WI38 (cell line): ENCODE measurements at regions not wholly inside any gene's neighbourhood (a gene's known extent, or its start where the extent isn't known, plus 50 kb on each side); places are given as distances from the start of the nearest gene placed in this dataset.

ENCODE experiments used
- H3K4me3 ChIP-seq: 2 replicates; pipeline ENCODE4 v1.5.1; 2011; ENCODE audit warnings: low read depth, mild to moderate bottlenecking, control low read depth, low read length
- TF ChIP-seq, protein P1 (sequence below): IDR thresholded peaks from 2 replicates; pipeline ENCODE4 v1.5.1; 2012; ENCODE audit warnings: low read depth, mild to moderate bottlenecking, control low read depth, low read length

DNA sequence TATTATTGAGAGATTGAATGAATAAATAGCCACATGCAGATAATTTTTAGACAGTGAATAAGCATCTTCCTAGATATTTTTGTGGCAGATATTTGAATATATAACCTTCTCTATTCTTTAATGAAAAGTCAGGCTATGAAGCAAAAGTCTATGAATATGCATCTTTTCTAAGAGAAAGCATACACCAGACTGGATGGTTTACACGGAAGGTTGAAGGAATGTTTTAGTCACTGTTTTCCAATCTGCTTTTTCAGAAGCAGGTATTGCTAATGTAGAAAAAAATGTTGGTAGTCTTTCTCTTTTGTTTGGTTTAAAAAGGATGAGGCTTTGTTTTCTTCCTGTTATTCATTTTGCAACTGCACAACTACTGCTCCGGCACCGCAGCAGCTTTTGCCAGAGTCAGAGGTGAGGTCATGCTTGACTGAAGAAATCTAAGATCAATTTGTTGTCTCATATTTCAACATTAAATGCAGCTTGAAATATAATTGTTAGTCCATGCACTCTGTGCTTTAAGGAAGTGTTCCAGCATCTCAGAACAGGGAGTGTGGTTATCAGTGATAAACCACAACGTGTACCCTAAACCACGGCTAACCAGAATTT, 1540.8 kb upstream of the PIK3C3 start:
- TF ChIP-seq, protein P1, sequence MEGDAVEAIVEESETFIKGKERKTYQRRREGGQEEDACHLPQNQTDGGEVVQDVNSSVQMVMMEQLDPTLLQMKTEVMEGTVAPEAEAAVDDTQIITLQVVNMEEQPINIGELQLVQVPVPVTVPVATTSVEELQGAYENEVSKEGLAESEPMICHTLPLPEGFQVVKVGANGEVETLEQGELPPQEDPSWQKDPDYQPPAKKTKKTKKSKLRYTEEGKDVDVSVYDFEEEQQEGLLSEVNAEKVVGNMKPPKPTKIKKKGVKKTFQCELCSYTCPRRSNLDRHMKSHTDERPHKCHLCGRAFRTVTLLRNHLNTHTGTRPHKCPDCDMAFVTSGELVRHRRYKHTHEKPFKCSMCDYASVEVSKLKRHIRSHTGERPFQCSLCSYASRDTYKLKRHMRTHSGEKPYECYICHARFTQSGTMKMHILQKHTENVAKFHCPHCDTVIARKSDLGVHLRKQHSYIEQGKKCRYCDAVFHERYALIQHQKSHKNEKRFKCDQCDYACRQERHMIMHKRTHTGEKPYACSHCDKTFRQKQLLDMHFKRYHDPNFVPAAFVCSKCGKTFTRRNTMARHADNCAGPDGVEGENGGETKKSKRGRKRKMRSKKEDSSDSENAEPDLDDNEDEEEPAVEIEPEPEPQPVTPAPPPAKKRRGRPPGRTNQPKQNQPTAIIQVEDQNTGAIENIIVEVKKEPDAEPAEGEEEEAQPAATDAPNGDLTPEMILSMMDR: no peak
- no peak overlapping the region for H3K4me3 ChIP-seq

DNA sequence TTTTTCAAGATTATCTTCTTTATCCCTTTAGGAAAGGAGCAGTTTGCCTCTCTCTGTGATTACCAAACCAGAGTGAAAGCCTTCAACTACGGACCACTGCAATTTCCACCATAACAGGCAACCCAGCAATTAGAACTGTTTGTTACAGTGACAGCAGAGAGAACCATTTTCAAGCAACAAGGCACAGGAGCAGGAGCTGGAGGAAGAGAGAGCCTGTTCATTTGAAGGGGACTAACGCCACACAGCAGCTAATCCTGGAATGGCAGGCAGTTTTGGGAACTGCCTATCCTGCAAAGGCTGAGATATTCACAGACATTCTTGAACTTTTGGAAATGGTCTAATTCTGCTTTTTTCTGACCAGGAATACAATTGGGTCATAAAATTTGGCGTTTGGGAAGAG, 1541.9 kb upstream of the PIK3C3 start:
- TF ChIP-seq, protein P1: peak; percentile 65
- H3K4me3 ChIP-seq: no peak overlapping the region

DNA sequence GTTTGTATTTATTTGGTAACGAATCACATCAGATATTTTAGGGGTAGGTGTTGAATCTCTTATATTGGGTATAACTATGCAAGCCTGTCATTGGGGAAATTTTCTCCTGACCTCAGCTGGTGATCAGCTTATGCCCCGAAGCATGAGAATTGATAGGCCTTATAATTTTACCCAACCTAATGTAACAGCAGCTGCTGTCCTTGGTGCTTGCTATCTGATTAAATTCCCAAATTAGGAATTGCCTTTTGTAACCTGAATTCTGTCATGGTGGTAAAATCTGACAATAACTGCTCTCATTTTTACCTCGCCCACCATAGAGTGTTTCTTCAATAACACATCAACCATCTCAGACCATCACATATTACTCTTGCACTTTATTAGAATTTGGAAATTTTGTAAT, 1542.6 kb upstream of the PIK3C3 start:
- TF ChIP-seq, protein P1: no peak
- no peak overlapping the region for H3K4me3 ChIP-seq

DNA sequence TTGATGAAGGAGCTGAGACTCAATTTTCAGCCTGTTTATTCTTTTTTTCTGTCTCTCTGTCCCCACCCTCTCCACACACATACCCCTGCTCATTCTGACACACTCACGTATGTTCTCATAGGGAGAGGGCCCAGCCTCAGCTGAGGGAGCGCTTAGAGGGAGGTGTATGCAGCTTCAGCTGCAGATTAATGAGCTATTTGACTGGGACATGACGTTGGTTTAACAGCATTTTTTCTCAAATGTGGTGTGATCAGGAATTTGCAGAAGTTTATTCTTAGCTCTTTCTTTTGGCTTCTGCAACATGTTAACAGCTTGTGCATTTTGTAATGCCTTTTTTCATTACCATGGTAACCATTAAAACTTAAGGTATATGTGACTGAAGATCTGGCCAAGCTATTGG, 1547.1 kb upstream of the PIK3C3 start:
- no peak overlapping the region for H3K4me3 ChIP-seq
- TF ChIP-seq, protein P1: no peak

DNA sequence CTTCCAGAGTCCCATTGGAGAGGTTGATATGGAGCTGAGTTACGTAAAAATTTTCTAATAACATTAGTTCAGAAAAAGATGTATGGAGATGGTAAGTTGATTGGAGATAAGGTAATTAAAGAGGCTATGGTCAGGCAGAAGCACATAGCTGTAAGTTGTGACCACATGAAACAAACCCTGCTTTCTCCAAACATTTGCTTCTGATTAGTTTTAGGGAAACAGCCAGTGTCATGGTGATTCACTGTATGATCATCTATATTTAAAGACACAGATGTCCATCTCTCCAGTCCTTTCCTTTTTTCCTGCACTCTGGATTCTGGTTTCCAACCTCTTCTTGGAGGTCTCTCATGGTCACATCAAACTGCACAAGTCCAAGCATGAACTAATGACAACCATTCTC, 1550.8 kb upstream of the PIK3C3 start:
- TF ChIP-seq, protein P1: no peak
- H3K4me3 ChIP-seq: no peak overlapping the region

DNA sequence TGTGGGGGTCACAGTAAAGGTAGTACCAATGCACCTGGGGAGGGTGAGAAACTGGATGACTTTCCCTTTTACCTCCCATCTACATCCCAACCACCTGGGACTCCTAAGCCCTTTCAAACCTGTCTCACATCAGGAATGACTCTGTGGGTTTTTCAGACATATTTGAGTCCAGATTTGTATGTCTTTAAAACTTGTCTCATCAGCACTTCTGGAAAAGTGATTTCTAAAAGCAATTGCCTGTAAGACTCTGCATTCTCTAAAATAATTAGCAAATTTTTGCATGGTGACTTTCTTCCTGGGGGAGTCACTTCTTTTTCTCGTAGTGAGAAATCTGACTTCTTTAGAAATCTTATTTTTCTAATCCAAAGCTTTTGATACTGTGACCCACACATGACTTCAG, 1553.0 kb upstream of the PIK3C3 start:
- TF ChIP-seq, protein P1: no peak
- no peak overlapping the region for H3K4me3 ChIP-seq

DNA sequence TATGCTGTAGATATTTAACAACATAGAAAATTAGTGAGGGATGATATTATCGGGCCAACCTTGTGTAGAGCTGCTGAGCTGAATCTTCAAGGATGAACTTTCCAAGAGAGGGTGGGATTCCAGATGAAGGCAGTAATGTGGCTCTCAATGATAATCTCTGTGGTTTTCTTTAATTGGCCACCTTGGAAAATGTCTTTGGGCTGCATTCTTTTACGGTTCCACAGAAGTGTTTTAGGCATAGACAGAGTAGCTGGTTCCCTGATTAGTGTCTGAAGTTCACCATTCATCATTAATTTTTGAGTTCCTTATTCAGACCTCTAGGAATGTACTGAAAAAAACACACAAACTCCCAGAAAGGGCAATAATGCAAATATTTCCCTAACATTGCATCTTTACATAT, 1566.9 kb upstream of the PIK3C3 start:
- no peak overlapping the region for H3K4me3 ChIP-seq
- TF ChIP-seq, protein P1: no peak
